ENCODE measurements at regions not wholly inside any gene's neighbourhood (a gene's known extent, or its start where the extent isn't known, plus 50 kb on each side); places are given as distances from the start of the nearest gene placed in this dataset.
"Not testable (repeated sequence)": the region's sequence is repeated elsewhere in the genome, so short reads cannot be mapped to it uniquely, and the experiment has no call there.

GRCh38 chr6:98041056-98041455 lies 758.0 kb upstream of the MMS22L start:
- DNase-seq: no peak

- no peak for DNase-seq
Observed at GRCh38 chr6:98041921-98042320, 758.9 kb upstream of the MMS22L start.

GRCh38 chr6:98044151-98044561 lies 761.1 kb upstream of the MMS22L start:
- DNase-seq: no peak

- no peak for DNase-seq
Observed at GRCh38 chr6:98044791-98045470, 761.9 kb upstream of the MMS22L start.

GRCh38 chr6:98047164-98047563 lies 764.1 kb upstream of the MMS22L start:
- DNase-seq: no peak

- no peak for DNase-seq
Observed at GRCh38 chr6:98047871-98048270, 764.9 kb upstream of the MMS22L start.

- no peak for DNase-seq
Observed at GRCh38 chr6:98054453-98054852, 771.4 kb upstream of the MMS22L start.

GRCh38 chr6:98056955-98057354 lies 773.9 kb upstream of the MMS22L start:
- no peak for DNase-seq

GRCh38 chr6:98067375-98067774 lies 767.0 kb upstream of the POU3F2 start:
- no peak for DNase-seq

GRCh38 chr6:98088537-98088936 lies 745.8 kb upstream of the POU3F2 start:
- not testable (repeated sequence) for DNase-seq

- no peak for DNase-seq
Observed at GRCh38 chr6:98092331-98092730, 742.0 kb upstream of the POU3F2 start.

GRCh38 chr6:98094696-98095095 lies 739.7 kb upstream of the POU3F2 start:
- no peak for DNase-seq

- no peak for DNase-seq
Observed at GRCh38 chr6:98107801-98108200, 726.6 kb upstream of the POU3F2 start.

- DNase-seq: no peak
Observed at GRCh38 chr6:98116455-98116854, 717.9 kb upstream of the POU3F2 start.

- no peak for DNase-seq
Observed at GRCh38 chr6:98117068-98117467, 717.3 kb upstream of the POU3F2 start.

- no peak for DNase-seq
Observed at GRCh38 chr6:98118397-98119045, 715.9 kb upstream of the POU3F2 start.

- DNase-seq: no peak
Observed at GRCh38 chr6:98124171-98124570, 710.2 kb upstream of the POU3F2 start.

GRCh38 chr6:98131290-98131990 lies 702.9 kb upstream of the POU3F2 start:
- DNase-seq: no peak

GRCh38 chr6:98136333-98136732 lies 698.0 kb upstream of the POU3F2 start:
- no peak for DNase-seq

GRCh38 chr6:98137391-98137790 lies 697.0 kb upstream of the POU3F2 start:
- DNase-seq: no peak

- no peak for DNase-seq
Observed at GRCh38 chr6:98142839-98143238, 691.5 kb upstream of the POU3F2 start.

- no peak for DNase-seq
Observed at GRCh38 chr6:98146656-98147055, 687.7 kb upstream of the POU3F2 start.

GRCh38 chr6:98156580-98156979 lies 677.8 kb upstream of the POU3F2 start:
- no peak for DNase-seq

GRCh38 chr6:98179606-98180005 lies 654.8 kb upstream of the POU3F2 start:
- DNase-seq: no peak

Measured in dermis blood vessel endothelial cell (primary cell).